Epithelial cell of esophagus (primary cell): ENCODE measurements at regions not wholly inside any gene's neighbourhood (a gene's known extent, or its start where the extent isn't known, plus 50 kb on each side); places are given as distances from the start of the nearest gene placed in this dataset.

Experiments
- DNase-seq: peaks from one replicate; pipeline ENCODE4 v3.0.0; 2010; ENCODE audit warnings: low read depth
- H3K4me3 ChIP-seq: 2 replicates; pipeline ENCODE4 v1.5.1; 2011; ENCODE audit warnings: mild to moderate bottlenecking, low read length, control low read depth
- TF ChIP-seq, protein P1 (sequence below): IDR thresholded peaks from 2 replicates; pipeline ENCODE4 v1.5.1; 2011; ENCODE audit warnings: low read depth, mild to moderate bottlenecking, low read length, control low read depth, inconsistent platforms; ENCODE audit not compliant: insufficient read depth; ENCODE audit errors: missing control alignments

DNA sequence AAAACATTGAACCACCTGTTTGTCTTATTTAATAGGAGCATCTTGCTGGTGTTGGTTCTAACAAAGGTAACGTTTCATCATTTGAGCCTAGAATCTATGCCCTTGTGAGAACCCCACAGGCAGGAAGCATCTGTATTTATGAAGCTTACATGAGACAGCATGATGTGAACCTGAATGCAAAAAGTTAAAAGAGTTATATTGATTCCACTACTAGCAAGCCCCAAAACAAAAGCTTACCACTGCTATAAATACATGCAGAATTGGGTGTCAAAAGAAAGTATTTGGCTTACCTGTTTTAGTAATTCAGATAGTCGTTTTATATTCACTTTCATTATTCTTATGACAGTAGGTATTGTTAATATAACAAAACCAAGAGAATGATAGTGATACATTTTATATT, 301.2 kb upstream of the ADGRL2 start:
- H3K4me3 ChIP-seq, result no peak overlapping the region
- TF ChIP-seq, protein P1, sequence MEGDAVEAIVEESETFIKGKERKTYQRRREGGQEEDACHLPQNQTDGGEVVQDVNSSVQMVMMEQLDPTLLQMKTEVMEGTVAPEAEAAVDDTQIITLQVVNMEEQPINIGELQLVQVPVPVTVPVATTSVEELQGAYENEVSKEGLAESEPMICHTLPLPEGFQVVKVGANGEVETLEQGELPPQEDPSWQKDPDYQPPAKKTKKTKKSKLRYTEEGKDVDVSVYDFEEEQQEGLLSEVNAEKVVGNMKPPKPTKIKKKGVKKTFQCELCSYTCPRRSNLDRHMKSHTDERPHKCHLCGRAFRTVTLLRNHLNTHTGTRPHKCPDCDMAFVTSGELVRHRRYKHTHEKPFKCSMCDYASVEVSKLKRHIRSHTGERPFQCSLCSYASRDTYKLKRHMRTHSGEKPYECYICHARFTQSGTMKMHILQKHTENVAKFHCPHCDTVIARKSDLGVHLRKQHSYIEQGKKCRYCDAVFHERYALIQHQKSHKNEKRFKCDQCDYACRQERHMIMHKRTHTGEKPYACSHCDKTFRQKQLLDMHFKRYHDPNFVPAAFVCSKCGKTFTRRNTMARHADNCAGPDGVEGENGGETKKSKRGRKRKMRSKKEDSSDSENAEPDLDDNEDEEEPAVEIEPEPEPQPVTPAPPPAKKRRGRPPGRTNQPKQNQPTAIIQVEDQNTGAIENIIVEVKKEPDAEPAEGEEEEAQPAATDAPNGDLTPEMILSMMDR, result no peak
- no peak for DNase-seq

DNA sequence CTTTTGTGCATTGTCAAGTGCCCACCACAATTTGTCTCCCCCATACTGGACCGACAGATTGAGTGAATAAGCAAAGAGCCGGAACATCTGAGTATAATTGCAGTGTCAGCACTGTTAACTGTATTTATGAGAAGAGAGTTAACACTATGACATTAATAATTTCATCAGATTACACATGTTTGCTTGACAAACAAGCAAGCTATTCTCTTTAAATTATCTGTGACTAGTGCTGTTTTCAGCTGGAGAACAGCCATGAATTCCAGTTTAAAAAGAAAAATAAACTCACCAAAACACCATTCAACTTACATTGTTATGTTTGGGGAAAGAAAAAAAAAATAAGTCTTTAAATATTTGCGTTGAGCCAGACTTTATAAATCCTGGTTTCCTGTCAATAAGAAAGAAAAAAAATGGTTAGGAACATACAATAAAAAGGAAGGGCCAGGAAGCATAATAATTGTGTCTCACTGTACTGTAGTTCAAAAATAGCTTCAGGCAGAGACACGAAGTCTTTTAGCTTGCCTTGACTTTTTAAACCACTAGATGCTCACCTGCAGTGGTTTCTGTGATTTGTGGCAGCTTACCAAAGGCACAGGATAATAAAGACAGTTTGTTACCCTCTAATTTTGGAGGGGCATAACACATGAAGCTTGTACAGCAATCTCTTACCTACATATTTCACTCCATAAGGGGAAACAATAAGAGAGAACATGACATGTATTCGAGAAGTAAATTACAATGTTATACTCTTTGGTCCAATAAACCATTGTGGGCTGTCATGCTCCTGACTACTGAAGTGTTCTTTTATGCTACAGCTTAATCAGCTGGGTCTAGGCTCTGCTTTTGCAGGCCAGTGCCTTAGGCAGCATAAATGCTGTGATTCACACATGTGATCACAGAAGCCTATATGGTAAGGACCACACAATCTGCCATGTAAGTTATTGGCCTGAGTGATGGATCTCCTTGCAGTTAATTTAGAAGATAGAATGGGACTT, 302.0 kb upstream of the ADGRL2 start:
- TF ChIP-seq, protein P1, result no peak
- peak; percentile 18 for DNase-seq
- H3K4me3 ChIP-seq, result no peak overlapping the region

DNA sequence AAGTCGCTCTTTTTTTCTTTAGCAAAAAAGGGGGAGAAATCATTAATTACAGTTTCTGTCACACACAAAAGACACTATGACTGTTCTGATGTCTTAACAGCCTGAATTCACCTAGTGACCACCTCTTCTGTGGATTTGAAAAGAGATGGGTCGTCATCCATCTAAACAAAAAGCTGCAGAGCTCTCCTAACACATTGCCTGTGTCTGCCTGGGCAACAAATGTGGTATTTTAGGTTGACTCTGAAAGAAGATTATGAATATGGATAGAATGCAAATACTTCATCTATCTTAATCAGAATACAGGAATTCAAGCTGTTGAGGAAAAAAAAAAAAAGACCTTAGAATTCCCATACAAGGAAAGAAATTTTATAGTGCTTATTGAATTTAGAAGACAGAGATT, 304.4 kb upstream of the ADGRL2 start:
- TF ChIP-seq, protein P1, result no peak
- DNase-seq, result no peak
- no peak overlapping the region for H3K4me3 ChIP-seq

DNA sequence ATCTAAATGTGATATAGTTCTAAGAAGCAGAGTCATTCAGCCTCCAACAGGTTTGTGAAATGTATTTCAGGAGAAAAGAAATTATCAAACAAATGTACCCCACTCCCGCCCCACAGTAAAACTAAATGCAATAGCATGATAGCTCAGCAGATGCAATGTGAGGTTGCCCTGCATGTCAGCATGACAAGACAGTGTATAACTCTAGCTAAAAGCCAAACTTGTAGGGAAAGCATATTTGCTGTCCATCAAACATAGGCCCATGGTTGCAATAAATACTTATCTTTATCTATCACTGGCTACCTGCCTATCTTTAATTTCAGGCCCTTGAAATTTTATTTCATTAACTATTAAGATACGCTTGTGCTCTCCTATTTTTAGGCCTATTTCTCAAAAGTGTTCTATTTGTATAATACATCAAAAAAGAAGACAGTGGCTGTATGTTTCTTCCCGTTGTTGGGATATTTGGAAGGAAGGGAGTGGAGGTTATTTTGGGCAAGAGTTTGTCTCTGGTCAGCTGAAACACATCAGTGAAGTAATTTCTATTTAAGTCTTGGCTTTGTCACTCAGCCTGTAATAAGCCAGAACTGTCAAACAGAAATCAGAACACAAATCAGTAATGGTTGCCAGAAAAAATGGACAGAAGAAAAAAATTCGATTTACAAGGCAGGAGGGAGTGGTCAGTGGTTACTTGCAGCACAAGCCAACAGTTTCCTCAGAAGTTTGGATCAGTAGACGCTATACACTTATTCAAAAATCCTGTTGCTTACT, 307.4 kb upstream of the ADGRL2 start:
- H3K4me3 ChIP-seq, result no peak overlapping the region
- no peak for DNase-seq
- TF ChIP-seq, protein P1, result no peak

DNA sequence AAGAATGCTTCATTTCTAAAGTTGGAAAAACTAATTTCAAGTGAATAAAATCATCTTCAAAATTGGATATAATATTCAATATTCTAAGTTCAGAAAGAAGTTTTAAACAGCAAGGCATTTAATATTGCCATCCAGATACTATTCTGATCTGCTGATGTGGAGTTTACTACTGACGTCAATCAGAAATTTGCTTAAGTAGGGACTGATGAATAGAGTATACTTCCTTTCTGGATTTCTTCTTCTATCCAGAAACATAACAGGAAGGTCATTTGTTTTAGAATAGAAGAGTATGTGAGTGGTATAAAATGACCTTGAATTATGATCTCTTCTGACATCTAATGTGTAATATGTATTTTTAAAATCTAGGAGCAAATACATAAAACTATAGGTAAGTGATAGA, 308.1 kb upstream of the ADGRL2 start:
- no peak for DNase-seq
- H3K4me3 ChIP-seq, result no peak overlapping the region
- TF ChIP-seq, protein P1, result no peak

DNA sequence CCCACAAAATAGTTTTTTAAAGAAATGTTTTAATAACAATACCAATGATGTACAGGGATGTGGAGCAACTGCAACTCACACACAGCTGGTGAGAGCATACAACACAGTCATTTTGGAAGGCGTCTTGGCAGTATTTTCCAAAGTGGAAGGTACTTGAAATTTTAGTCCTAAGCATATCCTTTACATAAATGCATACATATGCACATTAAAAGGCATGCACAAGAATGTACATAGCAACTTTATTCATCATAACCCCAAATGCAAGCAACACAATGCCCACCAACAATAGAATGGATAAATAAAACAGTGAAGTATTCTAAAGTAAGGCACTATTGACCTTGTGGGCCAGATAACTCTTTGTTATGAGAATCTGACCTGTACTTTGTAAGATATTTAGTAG, 310.1 kb upstream of the ADGRL2 start:
- TF ChIP-seq, protein P1, result no peak
- H3K4me3 ChIP-seq, result no peak overlapping the region
- no peak for DNase-seq
